Stomach (tissue), 8 donors: ENCODE measurements at regions not wholly inside any gene's neighbourhood (a gene's known extent, or its start where the extent isn't known, plus 50 kb on each side); places are given as distances from the start of the nearest gene placed in this dataset.

Experiments used
- DNase-seq, 2 donors: peaks; one replicate each; pipeline versions ENCODE4 v3.0.0 to v3.0.0-alpha.2; 2013 to 2019
- H3K27ac ChIP-seq, 5 donors: fragments of 200-600 bp in 4 of 5; sonication (generic) in 4 of 5; one replicate each; pipeline ENCODE4 v1.5.1; 2013 to 2019; ENCODE audit warnings: mild to moderate bottlenecking in 1 of 5, moderate library complexity in 1 of 5
- H3K27me3 ChIP-seq, 3 donors: fragments of 200-600 bp; sonication (generic); one replicate each; pipeline ENCODE4 v1.5.1; 2017 to 2019; ENCODE audit warnings: mixed run types in 1 of 3
- H3K36me3 ChIP-seq, 4 donors: fragments of 200-600 bp; sonication (generic); 1 replicate in 3 of 4; 2 replicates in 1 of 4; pipeline ENCODE4 v1.5.1; 2016 to 2019
- H3K4me1 ChIP-seq, 4 donors: fragments of 200-600 bp; sonication (generic); one replicate each; pipeline ENCODE4 v1.5.1; 2016 to 2019
- H3K4me3 ChIP-seq, 4 donors: fragments of 200-600 bp; sonication (generic) in 3 of 4; one replicate each; pipeline ENCODE4 v1.5.1; 2016 to 2019; ENCODE audit warnings: mild to moderate bottlenecking in 1 of 4
- H3K9me3 ChIP-seq, 4 donors: fragments of 200-600 bp; sonication (generic); one replicate each; pipeline ENCODE4 v1.5.1; 2016 to 2019
- CTCF ChIP-seq, 7 experiments: fragments of 450-650 bp in 4 of 7; fragments of 200-600 bp in 3 of 7; sonication (generic) in 3 of 7; IDR thresholded peaks; one replicate each; pipeline ENCODE4 v1.5.1; 2016 to 2019; ENCODE audit warnings: antibody characterized with exemption in 7 of 7, control low read depth in 2 of 7, mild to moderate bottlenecking in 1 of 7
- EP300 ChIP-seq: sonication (generic); formaldehyde crosslinking; IDR thresholded peaks from one replicate; pipeline ENCODE4 v1.6.1; 2017; ENCODE audit warnings: antibody characterized with exemption
- POLR2A ChIP-seq, 4 donors: fragments of 450-650 bp; IDR thresholded peaks; one replicate each; pipeline ENCODE4 v1.6.1; 2016; ENCODE audit warnings: antibody characterized with exemption in 4 of 4, control low read depth in 2 of 4, mild to moderate bottlenecking in 1 of 4, moderate library complexity in 1 of 4
- POLR2AphosphoS5 ChIP-seq, 3 donors: sonication (generic); formaldehyde crosslinking; IDR thresholded peaks; one replicate each; pipeline ENCODE4 v1.6.1; 2016; ENCODE audit warnings: antibody characterized with exemption in 3 of 3
- WGBS, 5 donors: extraction: QIAGEN DNeasy Blood & Tissue Kit in 3 of 5; methylation state at CpG; one replicate each; pipeline versions ENCODE4 v1.1.5 to v1.1.7; 2013 to 2018; 5-methylcytosine and 5-hydroxymethylcytosine counted together
- intact Hi-C: fragments of 100-400 bp; cut with DNase I; formaldehyde crosslinking; loops from one replicate; pipeline ENCODE4 v1.15.1; 2023; ENCODE audit warnings: low total_unique reads
- donor health status: healthy with polysubstance abuse.
- donor health status: Bipolar disorder and iron deficiency.
- donor health status: healthy.

GRCh38 chr1:201630582-201630981 lies 91.7 kb downstream of the NAV1 start:
- no peak overlapping the region for H3K4me3 ChIP-seq
- DNase-seq: no peak
- TF ChIP-seq CTCF (IDR thresholded peaks at IDR 0.05) (no peak), POLR2AphosphoS5 (IDR thresholded peaks at IDR 0.05) (no peak), POLR2A (IDR thresholded peaks at IDR 0.05) (no peak), EP300 (no peak)
- H3K4me1 ChIP-seq: peaks cover 0 to 42% (median 12%) of the 10 kb centered on the region in 4 donors
- intact Hi-C loops: no loop called here
- H3K27ac ChIP-seq: no peak overlapping the region
- no peaks in the 10 kb centered on the region for H3K36me3 ChIP-seq
- WGBS, 5 donors: 73 to 83% (median 81%) methylated on average over 6 of the region's 6 CpGs
- H3K27me3 ChIP-seq: no peaks in the 10 kb centered on the region
- no peaks in the 10 kb centered on the region for H3K9me3 ChIP-seq

- no peak for DNase-seq
- Histone ChIP-seq H3K4me3 (no peak overlapping the region), H3K36me3 (no peaks in the 10 kb centered on the region), H3K27me3 (no peaks in the 10 kb centered on the region), H3K4me1 (peaks cover 0 to 37% (median 14%) of the 10 kb centered on the region in 4 donors), H3K27ac (no peak overlapping the region), H3K9me3 (no peaks in the 10 kb centered on the region)
- TF ChIP-seq EP300: no peak
- no peak for TF ChIP-seq CTCF (IDR thresholded peaks at IDR 0.05)
- TF ChIP-seq POLR2AphosphoS5 (IDR thresholded peaks at IDR 0.05): no peak
- TF ChIP-seq POLR2A (IDR thresholded peaks at IDR 0.05): no peak
- 86 to 89% (median 88%) methylated on average over 7 of the region's 7 CpGs for WGBS, 5 donors
- intact Hi-C loops: no loop called here
Observed at GRCh38 chr1:201631037-201631436, 92.1 kb downstream of the NAV1 start.

- no peak overlapping the region for H3K27ac ChIP-seq
- H3K9me3 ChIP-seq: no peaks in the 10 kb centered on the region
- intact Hi-C loops: no loop called here
- WGBS, 5 donors: 66 to 77% (median 74%) methylated on average over 5 of the region's 5 CpGs
- no peaks in the 10 kb centered on the region for H3K36me3 ChIP-seq
- TF ChIP-seq POLR2AphosphoS5 (IDR thresholded peaks at IDR 0.05) (no peak), CTCF (IDR thresholded peaks at IDR 0.05) (no peak), EP300 (no peak), POLR2A (IDR thresholded peaks at IDR 0.05) (no peak)
- H3K4me3 ChIP-seq: no peak overlapping the region
- no peaks in the 10 kb centered on the region for H3K27me3 ChIP-seq
- no peak for DNase-seq
- peaks cover 0 to 29% (median 15%) of the 10 kb centered on the region in 4 donors for H3K4me1 ChIP-seq
Observed at GRCh38 chr1:201632364-201632952, 93.5 kb downstream of the NAV1 start.

- no peak overlapping the region for H3K27ac ChIP-seq
- no peaks in the 10 kb centered on the region for H3K36me3 ChIP-seq
- no peak for DNase-seq
- H3K4me3 ChIP-seq: no peak overlapping the region
- peaks cover 0 to 29% (median 15%) of the 10 kb centered on the region in 4 donors for H3K4me1 ChIP-seq
- 79 to 89% (median 86%) methylated on average over 2 of the region's 2 CpGs for WGBS, 5 donors
- TF ChIP-seq POLR2A (IDR thresholded peaks at IDR 0.05) (no peak), POLR2AphosphoS5 (IDR thresholded peaks at IDR 0.05) (no peak), EP300 (no peak), CTCF (IDR thresholded peaks at IDR 0.05) (no peak)
- intact Hi-C loops: no loop called here
- H3K27me3 ChIP-seq: no peaks in the 10 kb centered on the region
- H3K9me3 ChIP-seq: no peaks in the 10 kb centered on the region
Observed at GRCh38 chr1:201633297-201633696, 94.4 kb downstream of the NAV1 start.
